T1000 (cell line): ENCODE measurements at regions not wholly inside any gene's neighbourhood (a gene's known extent, or its start where the extent isn't known, plus 50 kb on each side); places are given as distances from the start of the nearest gene placed in this dataset.

Source experiments
- DNase-seq: peaks from one replicate; lab custom pipeline; 2025; ENCODE audit warnings: mixed read lengths; lab: John Stamatoyannopoulos, UW

- no peak for DNase-seq
These were observed 559.8 kb upstream of the REG3G start for GRCh38 chr2:78465707-78466106.

DNA sequence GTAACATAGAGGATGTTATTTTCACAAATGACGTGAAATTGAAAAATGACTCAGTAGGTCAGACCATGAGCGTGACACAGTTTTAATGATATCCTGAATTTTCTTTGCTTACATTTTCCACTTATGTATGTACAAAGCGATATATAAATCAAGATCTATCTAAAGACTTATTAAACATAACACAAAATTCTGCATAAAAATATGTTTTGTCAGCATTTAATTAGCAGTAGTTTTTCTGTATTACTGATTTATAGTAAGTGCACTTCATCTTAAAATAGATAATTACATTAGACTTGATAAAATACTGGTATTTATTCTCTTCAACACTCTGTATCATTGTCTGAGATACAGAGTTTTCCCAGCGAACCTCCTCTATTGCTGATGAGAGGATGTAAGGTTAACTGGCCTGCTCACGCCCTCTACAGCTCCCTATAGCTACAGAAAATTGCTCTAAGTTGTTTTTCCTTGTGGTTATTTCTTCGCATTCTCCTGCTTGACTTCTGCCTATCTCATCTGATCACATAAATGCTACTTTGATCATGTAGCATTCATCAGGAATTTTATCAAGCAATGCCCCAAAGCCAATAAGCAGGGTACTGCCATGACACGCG is 548.8 kb upstream of the REG3G start:
- DNase-seq, result no peak

DNA sequence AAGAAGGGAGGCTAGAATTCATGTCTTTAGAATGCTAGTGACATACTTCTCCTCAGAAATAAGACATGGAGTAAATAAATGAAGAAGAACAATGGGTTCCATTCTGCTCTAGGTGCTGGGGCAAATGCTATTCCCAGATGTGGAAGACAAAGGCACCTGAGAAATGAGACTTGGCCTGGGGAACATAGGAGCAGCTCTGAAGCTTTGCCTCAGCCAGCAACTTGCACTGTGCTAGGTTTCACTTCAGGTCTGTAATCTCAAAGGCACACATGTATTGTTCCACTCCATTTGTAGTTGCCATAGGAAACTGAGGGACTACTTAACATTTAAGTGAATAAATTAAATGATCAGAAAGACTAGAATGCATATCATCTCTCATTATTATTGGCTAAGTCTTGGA is 538.9 kb upstream of the REG3G start:
- DNase-seq, result no peak

- no peak for DNase-seq
These were observed 527.4 kb upstream of the REG3G start for GRCh38 chr2:78498125-78498524.

- no peak for DNase-seq
These were observed 519.2 kb upstream of the REG3G start for GRCh38 chr2:78506301-78506700.

- DNase-seq, result no peak
These were observed 503.6 kb upstream of the REG3G start for GRCh38 chr2:78521938-78522337.

DNA sequence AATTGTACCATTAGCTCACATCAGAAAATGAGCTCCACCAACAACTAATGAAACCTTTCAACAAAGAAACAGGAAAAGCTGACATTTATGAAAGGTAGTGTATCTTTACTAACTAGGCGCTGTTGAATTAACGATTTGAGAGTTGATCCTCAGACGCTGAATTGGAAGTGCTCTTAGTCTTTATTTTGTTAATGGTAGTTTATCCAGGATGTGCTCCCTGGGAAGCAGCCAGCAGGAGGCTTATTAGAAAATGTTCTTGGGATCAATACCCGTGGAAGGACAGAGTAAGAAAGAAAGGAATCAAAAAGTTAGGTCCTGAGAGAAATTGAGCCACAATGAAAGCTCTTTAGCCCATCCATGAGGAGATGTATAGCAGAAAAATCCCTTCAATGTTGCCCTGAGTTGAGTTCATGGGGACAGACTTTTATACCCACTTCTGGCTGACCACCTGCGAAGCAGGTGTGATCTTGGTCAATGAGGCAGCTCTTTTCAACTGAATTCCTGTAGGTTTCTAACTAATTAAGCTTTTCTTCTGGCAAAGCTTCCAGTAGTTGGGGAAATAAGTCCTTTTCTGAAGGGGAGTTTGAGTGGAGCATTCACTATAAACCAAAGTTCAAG is 492.6 kb upstream of the REG3G start:
- no peak for DNase-seq

- no peak for DNase-seq
These were observed 490.1 kb upstream of the REG3G start for GRCh38 chr2:78535395-78535794.

- DNase-seq, result no peak
These were observed 487.2 kb upstream of the REG3G start for GRCh38 chr2:78538322-78538721.

DNA sequence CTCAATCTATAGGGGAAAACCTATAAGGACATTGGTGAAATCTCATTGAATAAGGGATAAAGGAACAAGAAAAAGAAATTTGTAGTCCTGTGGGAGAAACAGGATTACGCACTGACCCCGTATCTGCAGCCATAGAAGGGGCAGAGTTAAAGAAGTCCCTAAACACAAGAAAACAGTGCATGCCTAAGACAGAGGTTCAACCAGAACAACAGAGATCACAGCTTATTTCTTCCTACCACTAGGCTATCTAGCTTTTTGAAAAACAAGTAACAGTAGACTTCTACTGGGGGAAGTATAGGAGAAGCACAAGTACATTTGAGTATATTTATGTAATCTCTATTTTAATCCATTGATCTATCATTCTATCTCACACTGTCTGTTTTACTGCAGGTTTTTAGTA is 485.2 kb upstream of the REG3G start:
- no peak for DNase-seq

DNA sequence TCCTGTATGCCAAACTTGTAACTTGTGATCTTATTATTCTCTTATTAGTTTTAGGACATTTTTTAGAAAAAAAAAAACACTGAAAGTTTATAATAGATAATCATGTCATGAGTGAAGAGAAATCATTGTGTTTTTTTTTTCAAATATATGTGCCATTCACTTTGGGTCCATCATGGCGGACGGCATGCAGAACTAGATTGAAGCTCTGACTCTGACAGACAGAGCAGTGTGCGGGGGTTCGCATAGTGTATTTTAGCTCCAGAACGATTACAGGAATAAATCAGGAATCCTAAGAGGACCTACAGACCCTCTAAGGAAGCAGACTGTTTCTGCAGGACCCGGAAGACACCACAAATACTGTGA is 484.4 kb upstream of the REG3G start:
- DNase-seq, result no peak

DNA sequence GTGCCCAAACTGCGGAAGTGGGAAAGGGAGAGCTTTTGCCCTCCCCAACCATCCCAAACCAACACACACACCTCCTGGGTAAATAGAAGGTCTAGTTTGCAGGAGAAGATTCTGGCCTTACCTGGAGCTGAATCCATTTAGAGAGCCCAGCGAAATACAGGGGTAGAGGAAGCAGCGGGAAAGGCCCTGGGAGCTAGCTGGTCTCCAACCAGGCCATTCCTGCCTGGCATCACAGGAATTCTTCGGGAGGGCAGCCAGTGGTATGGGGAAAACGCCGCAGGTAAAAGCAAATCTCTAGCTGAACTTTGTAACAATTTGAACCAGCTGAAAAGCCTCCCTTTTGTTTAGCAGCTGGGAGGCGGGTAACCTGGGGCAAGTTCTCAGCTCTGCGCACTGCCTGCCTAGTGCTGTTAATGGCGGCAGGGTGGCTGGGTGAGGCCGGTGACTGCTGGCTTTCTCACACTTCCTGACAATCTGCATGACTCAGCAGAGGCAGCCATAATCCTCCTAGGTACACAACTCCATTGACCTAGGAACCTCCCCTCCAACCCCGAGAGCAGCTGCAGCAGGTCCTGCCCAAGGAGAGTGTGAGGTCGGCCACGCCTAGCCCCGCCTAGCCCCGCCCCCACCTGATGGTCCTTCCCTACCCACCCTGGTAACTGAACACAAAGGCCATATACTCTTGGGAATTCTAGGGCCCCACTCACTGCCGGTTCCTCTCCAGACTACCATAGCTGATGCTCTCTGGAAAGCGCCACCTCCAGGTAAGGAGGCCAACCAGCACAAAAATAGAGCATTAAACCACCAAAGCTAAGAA is 483.8 kb upstream of the REG3G start:
- no peak for DNase-seq

GRCh38 chr2:78546843-78547242 is 478.7 kb upstream of the REG3G start:
- no peak for DNase-seq

DNA sequence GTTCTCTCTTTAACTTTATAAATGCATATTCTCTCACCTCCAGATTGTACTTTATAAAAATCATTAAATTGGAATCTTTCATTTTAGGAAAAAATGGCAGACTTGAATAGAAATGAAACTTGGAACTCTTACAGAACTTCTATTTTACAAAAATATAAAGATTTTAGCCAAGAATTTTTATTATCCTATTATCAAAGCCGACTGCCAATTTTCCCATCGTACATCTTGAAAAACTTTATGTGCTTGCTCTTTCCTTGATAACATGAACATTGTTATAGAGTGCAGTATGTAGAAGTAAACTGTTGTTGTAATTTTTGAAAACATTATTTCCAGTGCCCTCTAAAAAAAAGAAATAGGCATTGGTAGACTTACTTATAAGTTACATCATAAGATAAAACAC is 475.7 kb upstream of the REG3G start:
- DNase-seq, result no peak

GRCh38 chr2:78553866-78554647 is 471.4 kb upstream of the REG3G start:
- no peak for DNase-seq

GRCh38 chr2:78561876-78562275 is 463.6 kb upstream of the REG3G start:
- DNase-seq, result no peak

GRCh38 chr2:78564666-78565065 is 460.8 kb upstream of the REG3G start:
- DNase-seq, result no peak

- DNase-seq, result no peak
These were observed 456.6 kb upstream of the REG3G start for GRCh38 chr2:78568782-78569373.

- DNase-seq, result no peak
These were observed 449.1 kb upstream of the REG3G start for GRCh38 chr2:78576409-78576808.

GRCh38 chr2:78585871-78586270 is 439.6 kb upstream of the REG3G start:
- DNase-seq, result no peak

- DNase-seq, result no peak
These were observed 439.2 kb upstream of the REG3G start for GRCh38 chr2:78586316-78586715.

DNA sequence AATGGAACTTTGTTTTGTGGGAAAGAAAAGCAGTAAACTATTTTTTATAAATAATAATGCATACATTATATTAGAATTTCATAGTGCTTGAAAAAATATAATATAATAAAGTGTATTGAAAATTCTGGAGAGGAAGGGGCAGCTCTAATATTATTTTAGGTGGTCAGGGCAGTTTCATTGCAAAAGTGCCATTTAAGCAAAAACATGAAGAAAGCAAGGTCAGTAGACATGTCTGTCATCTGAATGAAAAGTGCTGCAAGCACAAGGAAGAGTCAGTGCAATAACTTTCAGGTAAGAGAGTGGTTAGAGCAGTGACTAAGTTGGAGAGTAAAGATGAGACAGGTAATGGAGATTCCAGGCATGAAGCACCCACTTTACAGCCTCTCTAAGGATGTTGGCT is 435.6 kb upstream of the REG3G start:
- DNase-seq, result no peak
